NT2/D1 (cell line): ENCODE measurements at regions not wholly inside any gene's neighbourhood (a gene's known extent, or its start where the extent isn't known, plus 50 kb on each side); places are given as distances from the start of the nearest gene placed in this dataset.

ENCODE experiments used
- SUZ12 ChIP-seq: IDR thresholded peaks from 2 replicates; pipeline ENCODE4 v1.6.1; 2011; ENCODE audit not compliant: insufficient read length, insufficient read depth; ENCODE audit errors: extremely low read depth
- ZNF274 ChIP-seq: IDR thresholded peaks from 2 replicates; pipeline ENCODE4 v1.6.1; 2011; ENCODE audit warnings: mild to moderate bottlenecking, low read depth, low read length

GRCh38 chr12:19946550-19946949 is 421.8 kb upstream of the PDE3A start:
- TF ChIP-seq SUZ12 = no peak
- no peak for TF ChIP-seq ZNF274
